ENCODE measurements at regions not wholly inside any gene's neighbourhood (a gene's known extent, or its start where the extent isn't known, plus 50 kb on each side); places are given as distances from the start of the nearest gene placed in this dataset.
"Not testable (repeated sequence)": the region's sequence is repeated elsewhere in the genome, so short reads cannot be mapped to it uniquely, and the experiment has no call there.

- DNase-seq = no peak
Measured at GRCh38 chr1:14270821-14271220, 327.7 kb upstream of the KAZN start.

- no peak for DNase-seq
Measured at GRCh38 chr1:14273811-14274210, 324.7 kb upstream of the KAZN start.

- not testable (repeated sequence) for DNase-seq
Measured at GRCh38 chr1:14279891-14280290, 318.6 kb upstream of the KAZN start.

GRCh38 chr1:14280909-14281308 is 317.6 kb upstream of the KAZN start:
- DNase-seq = no peak

GRCh38 chr1:14281412-14281811 is 317.1 kb upstream of the KAZN start:
- no peak for DNase-seq

- no peak for DNase-seq
Measured at GRCh38 chr1:14282707-14283106, 315.8 kb upstream of the KAZN start.

GRCh38 chr1:14285238-14285637 is 313.2 kb upstream of the KAZN start:
- no peak for DNase-seq

GRCh38 chr1:14291182-14291581 is 307.3 kb upstream of the KAZN start:
- not testable (repeated sequence) for DNase-seq

GRCh38 chr1:14292520-14292919 is 306.0 kb upstream of the KAZN start:
- no peak for DNase-seq

GRCh38 chr1:14294006-14294405 is 304.5 kb upstream of the KAZN start:
- no peak for DNase-seq

GRCh38 chr1:14294860-14295536 is 303.5 kb upstream of the KAZN start:
- DNase-seq = no peak

GRCh38 chr1:14296795-14297194 is 301.7 kb upstream of the KAZN start:
- DNase-seq = no peak

GRCh38 chr1:14297356-14297755 is 301.1 kb upstream of the KAZN start:
- no peak for DNase-seq

GRCh38 chr1:14298806-14299205 is 299.7 kb upstream of the KAZN start:
- DNase-seq = no peak

GRCh38 chr1:14300991-14301703 is 297.3 kb upstream of the KAZN start:
- no peak for DNase-seq

GRCh38 chr1:14301704-14302024 is 296.8 kb upstream of the KAZN start:
- DNase-seq = no peak

- no peak for DNase-seq
Measured at GRCh38 chr1:14302025-14302424, 296.5 kb upstream of the KAZN start.

- DNase-seq = no peak
Measured at GRCh38 chr1:14303011-14303410, 295.5 kb upstream of the KAZN start.

- no peak for DNase-seq
Measured at GRCh38 chr1:14304381-14304865, 294.1 kb upstream of the KAZN start.

GRCh38 chr1:14308460-14308859 is 290.0 kb upstream of the KAZN start:
- no peak for DNase-seq

- DNase-seq = no peak
Measured at GRCh38 chr1:14309984-14310383, 288.5 kb upstream of the KAZN start.

GRCh38 chr1:14310476-14310875 is 288.0 kb upstream of the KAZN start:
- DNase-seq = no peak

- DNase-seq = no peak
Measured at GRCh38 chr1:14313731-14314431, 284.6 kb upstream of the KAZN start.

- DNase-seq = no peak
Measured at GRCh38 chr1:14318830-14319229, 279.7 kb upstream of the KAZN start.
